ENCODE measurements at regions not wholly inside any gene's neighbourhood (a gene's known extent, or its start where the extent isn't known, plus 50 kb on each side); places are given as distances from the start of the nearest gene placed in this dataset.
"Not testable (repeated sequence)": the region's sequence is repeated elsewhere in the genome, so short reads cannot be mapped to it uniquely, and the experiment has no call there.

GRCh38 chr13:38090913-38091312 lies 221.3 kb upstream of the TRPC4 start:
- Mint-ChIP-seq H3K27me3 (no peaks in the 10 kb centered on the region), H3K9me3 (peaks cover 3% of the 10 kb centered on the region), H3K4me3 (no peak overlapping the region), H3K27ac (no peak overlapping the region), H3K4me1 (ENCODE audit: low read depth) (no peaks in the 10 kb centered on the region), H3K36me3 (ENCODE audit: low read depth) (no peaks in the 10 kb centered on the region)
- no peak for DNase-seq

GRCh38 chr13:38086721-38087120 lies 217.1 kb upstream of the TRPC4 start:
- Mint-ChIP-seq H3K27ac (no peak overlapping the region), H3K27me3 (no peaks in the 10 kb centered on the region), H3K4me3 (no peak overlapping the region), H3K9me3 (peaks cover 15% of the 10 kb centered on the region), H3K4me1 (ENCODE audit: low read depth) (no peaks in the 10 kb centered on the region), H3K36me3 (ENCODE audit: low read depth) (no peaks in the 10 kb centered on the region)
- DNase-seq, result no peak

- DNase-seq, result no peak
- Mint-ChIP-seq H3K27me3 (no peaks in the 10 kb centered on the region), H3K4me1 (ENCODE audit: low read depth) (no peaks in the 10 kb centered on the region), H3K36me3 (ENCODE audit: low read depth) (no peaks in the 10 kb centered on the region), H3K4me3 (no peak overlapping the region), H3K27ac (no peak overlapping the region), H3K9me3 (peaks cover 20% of the 10 kb centered on the region)
Observed at GRCh38 chr13:38086013-38086412, 216.4 kb upstream of the TRPC4 start.

DNA sequence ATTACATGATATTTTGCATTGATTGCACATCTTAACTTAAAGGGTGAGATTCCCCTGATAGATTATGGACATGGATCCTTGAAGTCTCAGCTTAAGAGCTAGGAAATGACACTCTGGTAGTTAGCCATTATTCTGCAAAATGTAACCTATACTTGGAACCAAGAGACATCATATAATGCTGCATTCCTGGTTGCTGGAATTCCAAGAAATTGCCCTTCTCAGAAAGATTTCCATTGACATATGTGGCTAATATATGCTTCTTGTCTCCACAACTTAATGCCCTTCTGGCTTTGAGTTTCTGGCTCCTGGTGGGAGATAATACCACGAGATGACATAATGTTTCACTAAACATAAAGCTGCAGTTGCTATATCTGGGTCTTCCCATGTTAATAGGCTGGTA lies 204.4 kb upstream of the TRPC4 start:
- H3K27ac Mint-ChIP-seq, result no peak overlapping the region
- no peaks in the 10 kb centered on the region for H3K36me3 Mint-ChIP-seq (ENCODE audit: low read depth)
- H3K4me1 Mint-ChIP-seq (ENCODE audit: low read depth), result no peaks in the 10 kb centered on the region
- no peak for DNase-seq
- H3K27me3 Mint-ChIP-seq, result no peaks in the 10 kb centered on the region
- H3K9me3 Mint-ChIP-seq, result peaks cover 14% of the 10 kb centered on the region
- no peak overlapping the region for H3K4me3 Mint-ChIP-seq

GRCh38 chr13:38072696-38073095 lies 203.1 kb upstream of the TRPC4 start:
- Mint-ChIP-seq H3K4me1 (ENCODE audit: low read depth) (no peaks in the 10 kb centered on the region), H3K9me3 (peaks cover 13% of the 10 kb centered on the region), H3K4me3 (no peak overlapping the region), H3K27ac (no peak overlapping the region), H3K36me3 (ENCODE audit: low read depth) (no peaks in the 10 kb centered on the region), H3K27me3 (no peaks in the 10 kb centered on the region)
- DNase-seq, result no peak

- not testable (repeated sequence) for H3K36me3 Mint-ChIP-seq (ENCODE audit: low read depth); H3K4me1 Mint-ChIP-seq (ENCODE audit: low read depth); H3K27ac Mint-ChIP-seq; H3K27me3 Mint-ChIP-seq; H3K4me3 Mint-ChIP-seq; DNase-seq
- H3K9me3 Mint-ChIP-seq, result peaks cover 16% of the 10 kb centered on the region
Observed at GRCh38 chr13:38071340-38071739, 201.8 kb upstream of the TRPC4 start.

- Mint-ChIP-seq H3K27me3 (no peaks in the 10 kb centered on the region), H3K27ac (no peak overlapping the region), H3K4me3 (no peak overlapping the region)
Observed at GRCh38 chr13:38053896-38054295, 184.3 kb upstream of the TRPC4 start.

GRCh38 chr13:38046049-38046376 lies 176.4 kb upstream of the TRPC4 start:
- H3K36me3 Mint-ChIP-seq (ENCODE audit: low read depth), result no peaks in the 10 kb centered on the region
- H3K9me3 Mint-ChIP-seq, result peaks cover 19% of the 10 kb centered on the region
- no peaks in the 10 kb centered on the region for H3K4me1 Mint-ChIP-seq (ENCODE audit: low read depth)
- no peak overlapping the region for H3K4me3 Mint-ChIP-seq
- no peak for DNase-seq
- no peaks in the 10 kb centered on the region for H3K27me3 Mint-ChIP-seq
- no peak overlapping the region for H3K27ac Mint-ChIP-seq

More at GRCh38 chr13:38053896-38054295, 184.3 kb upstream of the TRPC4 start:
- DNase-seq, result no peak
- H3K9me3 Mint-ChIP-seq, result peaks cover 7% of the 10 kb centered on the region
- H3K36me3 Mint-ChIP-seq (ENCODE audit: low read depth), result no peaks in the 10 kb centered on the region
- H3K4me1 Mint-ChIP-seq (ENCODE audit: low read depth), result no peaks in the 10 kb centered on the region

GRCh38 chr13:38045278-38046048 lies 175.9 kb upstream of the TRPC4 start:
- DNase-seq, result no peak
- Mint-ChIP-seq H3K4me3 (no peak overlapping the region), H3K36me3 (ENCODE audit: low read depth) (no peaks in the 10 kb centered on the region), H3K9me3 (peaks cover 14% of the 10 kb centered on the region), H3K27ac (no peak overlapping the region), H3K4me1 (ENCODE audit: low read depth) (no peaks in the 10 kb centered on the region), H3K27me3 (no peaks in the 10 kb centered on the region)

- no peak for DNase-seq
- no peak overlapping the region for H3K4me3 Mint-ChIP-seq
- no peaks in the 10 kb centered on the region for H3K27me3 Mint-ChIP-seq
- no peaks in the 10 kb centered on the region for H3K36me3 Mint-ChIP-seq (ENCODE audit: low read depth)
- H3K9me3 Mint-ChIP-seq, result peaks cover 14% of the 10 kb centered on the region
- no peaks in the 10 kb centered on the region for H3K4me1 Mint-ChIP-seq (ENCODE audit: low read depth)
- no peak overlapping the region for H3K27ac Mint-ChIP-seq
Observed at GRCh38 chr13:38044067-38044466, 174.5 kb upstream of the TRPC4 start.

- Mint-ChIP-seq H3K4me1 (ENCODE audit: low read depth) (no peaks in the 10 kb centered on the region), H3K27ac (no peak overlapping the region), H3K9me3 (peaks cover 14% of the 10 kb centered on the region), H3K36me3 (ENCODE audit: low read depth) (no peaks in the 10 kb centered on the region), H3K4me3 (no peak overlapping the region), H3K27me3 (no peaks in the 10 kb centered on the region)
- DNase-seq, result no peak
Observed at GRCh38 chr13:38042771-38043170, 173.2 kb upstream of the TRPC4 start.

DNA sequence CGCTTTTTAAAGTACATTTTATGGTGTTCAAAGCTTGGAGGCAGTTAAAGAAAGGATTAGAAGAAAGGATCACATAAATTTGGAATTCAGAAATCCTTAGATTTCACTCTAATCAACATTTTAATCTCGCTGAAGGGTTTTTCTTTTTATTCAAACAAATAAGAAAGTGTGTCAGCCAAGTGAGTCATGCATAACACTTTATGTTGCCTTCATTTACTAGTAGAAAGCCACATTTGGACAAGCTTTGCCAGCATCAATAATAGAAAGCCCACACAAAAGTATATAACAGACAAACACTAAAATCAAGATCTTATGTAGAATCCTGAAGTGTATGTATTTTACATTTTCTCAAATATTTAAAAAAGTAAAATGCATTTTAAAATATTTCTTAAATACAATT lies 154.9 kb upstream of the TRPC4 start:
- Mint-ChIP-seq H3K27me3 (no peaks in the 10 kb centered on the region), H3K4me3 (no peak overlapping the region), H3K36me3 (ENCODE audit: low read depth) (no peaks in the 10 kb centered on the region), H3K4me1 (ENCODE audit: low read depth) (no peaks in the 10 kb centered on the region), H3K9me3 (peaks cover 34% of the 10 kb centered on the region), H3K27ac (no peak overlapping the region)
- DNase-seq, result no peak

GRCh38 chr13:38017320-38017719 lies 147.7 kb upstream of the TRPC4 start:
- H3K27ac Mint-ChIP-seq, result no peak overlapping the region
- no peaks in the 10 kb centered on the region for H3K27me3 Mint-ChIP-seq
- no peaks in the 10 kb centered on the region for H3K4me1 Mint-ChIP-seq (ENCODE audit: low read depth)
- H3K9me3 Mint-ChIP-seq, result peaks cover 37% of the 10 kb centered on the region
- DNase-seq, result no peak
- no peaks in the 10 kb centered on the region for H3K36me3 Mint-ChIP-seq (ENCODE audit: low read depth)
- no peak overlapping the region for H3K4me3 Mint-ChIP-seq

- Mint-ChIP-seq H3K36me3 (ENCODE audit: low read depth) (no peaks in the 10 kb centered on the region), H3K4me1 (ENCODE audit: low read depth) (no peaks in the 10 kb centered on the region), H3K27ac (no peak overlapping the region), H3K4me3 (no peak overlapping the region), H3K9me3 (peaks cover 17% of the 10 kb centered on the region), H3K27me3 (no peaks in the 10 kb centered on the region)
- DNase-seq, result no peak
Observed at GRCh38 chr13:38013676-38014075, 144.1 kb upstream of the TRPC4 start.

- Mint-ChIP-seq H3K36me3 (ENCODE audit: low read depth) (no peaks in the 10 kb centered on the region), H3K27me3 (no peaks in the 10 kb centered on the region), H3K4me3 (no peak overlapping the region), H3K9me3 (peaks cover 7% of the 10 kb centered on the region), H3K4me1 (ENCODE audit: low read depth) (no peaks in the 10 kb centered on the region), H3K27ac (no peak overlapping the region)
- DNase-seq, result no peak
Observed at GRCh38 chr13:38012096-38012495, 142.5 kb upstream of the TRPC4 start.

DNA sequence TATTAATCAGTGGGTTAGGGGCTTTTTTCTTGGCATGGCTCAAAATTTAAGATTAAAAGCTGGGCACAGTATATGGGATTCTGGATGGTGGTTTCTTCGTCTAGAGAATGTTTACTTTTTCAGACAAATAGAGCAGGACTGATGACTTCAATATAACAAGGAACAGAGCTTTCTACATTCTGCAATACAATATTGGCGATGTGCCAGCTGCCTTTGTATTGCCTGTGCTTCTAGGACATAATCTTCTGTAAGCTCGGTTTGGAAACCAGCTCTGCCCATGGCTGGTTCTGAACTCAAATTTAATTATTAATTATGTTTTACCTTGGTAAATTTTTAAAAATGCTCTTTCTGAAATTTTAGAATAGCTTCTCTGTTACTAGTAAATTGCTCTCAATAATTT lies 139.1 kb upstream of the TRPC4 start:
- H3K4me3 Mint-ChIP-seq, result no peak overlapping the region
- no peak overlapping the region for H3K27ac Mint-ChIP-seq
- H3K27me3 Mint-ChIP-seq, result no peaks in the 10 kb centered on the region
- H3K9me3 Mint-ChIP-seq, result peaks cover 3% of the 10 kb centered on the region
- H3K36me3 Mint-ChIP-seq (ENCODE audit: low read depth), result no peaks in the 10 kb centered on the region
- H3K4me1 Mint-ChIP-seq (ENCODE audit: low read depth), result no peaks in the 10 kb centered on the region
- DNase-seq, result no peak
